NCI-H2171 treated with DMSO at 0.1 percent for 48 hours (cell line): ENCODE measurements at regions not wholly inside any gene's neighbourhood (a gene's known extent, or its start where the extent isn't known, plus 50 kb on each side); places are given as distances from the start of the nearest gene placed in this dataset.
"Not testable (repeated sequence)": the region's sequence is repeated elsewhere in the genome, so short reads cannot be mapped to it uniquely, and the experiment has no call there.

Source experiments
- DNase-seq: peaks from one replicate; lab custom pipeline; 2025; lab: John Stamatoyannopoulos, UW

GRCh38 chr4:12697970-12698369 lies 786.2 kb downstream of the RAB28 start:
- no peak for DNase-seq

- DNase-seq = no peak
Measured at GRCh38 chr4:12692815-12693214, 791.3 kb downstream of the RAB28 start.

- no peak for DNase-seq
Measured at GRCh38 chr4:12691168-12691567, 793.0 kb downstream of the RAB28 start.

- no peak for DNase-seq
Measured at GRCh38 chr4:12689457-12689856, 794.7 kb downstream of the RAB28 start.

- no peak for DNase-seq
Measured at GRCh38 chr4:12679217-12679616, 804.9 kb downstream of the RAB28 start.

GRCh38 chr4:12674184-12674583 lies 810.0 kb downstream of the RAB28 start:
- no peak for DNase-seq

GRCh38 chr4:12672303-12672702 lies 811.8 kb downstream of the RAB28 start:
- no peak for DNase-seq

GRCh38 chr4:12658146-12658545 lies 826.0 kb downstream of the RAB28 start:
- DNase-seq = no peak

GRCh38 chr4:12651876-12652275 lies 832.3 kb downstream of the RAB28 start:
- DNase-seq = no peak

GRCh38 chr4:12645732-12646131 lies 838.4 kb downstream of the RAB28 start:
- no peak for DNase-seq

GRCh38 chr4:12644261-12644660 lies 839.9 kb downstream of the RAB28 start:
- no peak for DNase-seq

GRCh38 chr4:12636191-12636590 lies 847.9 kb downstream of the RAB28 start:
- no peak for DNase-seq

- no peak for DNase-seq
Measured at GRCh38 chr4:12635629-12636028, 848.5 kb downstream of the RAB28 start.

GRCh38 chr4:12633053-12633651 lies 851.0 kb downstream of the RAB28 start:
- DNase-seq = peak; percentile 47

GRCh38 chr4:12615822-12616221 lies 868.3 kb downstream of the RAB28 start:
- no peak for DNase-seq

- DNase-seq = no peak
Measured at GRCh38 chr4:12612876-12613275, 871.3 kb downstream of the RAB28 start.

GRCh38 chr4:12609212-12609875 lies 874.8 kb downstream of the RAB28 start:
- not testable (repeated sequence) for DNase-seq

GRCh38 chr4:12595986-12596385 lies 888.2 kb downstream of the RAB28 start:
- no peak for DNase-seq

GRCh38 chr4:12595489-12595888 lies 888.7 kb downstream of the RAB28 start:
- DNase-seq = no peak

GRCh38 chr4:12588582-12588981 lies 895.6 kb downstream of the RAB28 start:
- no peak for DNase-seq

GRCh38 chr4:12586242-12587006 lies 897.7 kb downstream of the RAB28 start:
- DNase-seq = no peak

GRCh38 chr4:12584116-12584875 lies 899.8 kb downstream of the RAB28 start:
- DNase-seq = no peak

GRCh38 chr4:12583275-12583674 lies 900.9 kb downstream of the RAB28 start:
- DNase-seq = no peak
